ENCODE measurements at regions not wholly inside any gene's neighbourhood (a gene's known extent, or its start where the extent isn't known, plus 50 kb on each side); places are given as distances from the start of the nearest gene placed in this dataset.

- TF ChIP-seq EZH2 (IDR thresholded peaks at IDR 0.05; ENCODE audit: borderline replicate concordance, low read depth, low read length, severe bottlenecking): no peak
- no peak for TF ChIP-seq CTCF (IDR thresholded peaks at IDR 0.05; ENCODE audit: borderline replicate concordance, extremely low read depth, low read length, poor library complexity, severe bottlenecking)
These were observed 100.2 kb upstream of the GRIA3 start for GRCh38 chrX:123083924-123084323.

Data from DND-41 (cell line).